NT2/D1 (cell line): ENCODE measurements at regions not wholly inside any gene's neighbourhood (a gene's known extent, or its start where the extent isn't known, plus 50 kb on each side); places are given as distances from the start of the nearest gene placed in this dataset.
"Not testable (repeated sequence)": the region's sequence is repeated elsewhere in the genome, so short reads cannot be mapped to it uniquely, and the experiment has no call there.

Experiments
- DNase-seq: peaks from one replicate; pipeline ENCODE4 v3.0.0-alpha.2; 2011; ENCODE audit warnings: low read depth, low spot score
- H3K27me3 ChIP-seq: 2 replicates; pipeline ENCODE4 v1.6.0; 2011; ENCODE audit warnings: mild to moderate bottlenecking; ENCODE audit not compliant: insufficient read length, insufficient read depth
- H3K36me3 ChIP-seq: 2 replicates; pipeline ENCODE4 v1.6.1; 2011; ENCODE audit warnings: mild to moderate bottlenecking, low read length, mixed read lengths; ENCODE audit not compliant: insufficient read depth, insufficient read length
- H3K4me1 ChIP-seq: 2 replicates; pipeline ENCODE4 v1.5.1; 2011; ENCODE audit not compliant: insufficient read depth, insufficient read length
- H3K4me3 ChIP-seq: 2 replicates; pipeline ENCODE4 v1.5.1; 2011; ENCODE audit warnings: low read depth; ENCODE audit not compliant: insufficient read length
- H3K9ac ChIP-seq: 2 replicates; pipeline ENCODE4 v1.6.0; 2011; ENCODE audit warnings: low read depth; ENCODE audit not compliant: insufficient read length
- H3K9me3 ChIP-seq: 2 replicates; pipeline ENCODE4 v1.5.1; 2011; ENCODE audit warnings: mild to moderate bottlenecking, low read length; ENCODE audit not compliant: insufficient read depth
- SUZ12 ChIP-seq: IDR thresholded peaks from 2 replicates; pipeline ENCODE4 v1.6.1; 2011; ENCODE audit not compliant: insufficient read length, insufficient read depth; ENCODE audit errors: extremely low read depth
- YY1 ChIP-seq: IDR thresholded peaks from 2 replicates; pipeline ENCODE4 v1.6.1; 2011; ENCODE audit not compliant: insufficient read length, insufficient read depth
- ZNF274 ChIP-seq: IDR thresholded peaks from 2 replicates; pipeline ENCODE4 v1.6.1; 2011; ENCODE audit warnings: mild to moderate bottlenecking, low read depth, low read length

- H3K9me3 ChIP-seq = no peaks in the 10 kb centered on the region
- TF ChIP-seq YY1 = no peak
- no peak for TF ChIP-seq ZNF274
- no peak for TF ChIP-seq SUZ12
- DNase-seq = no peak
- no peaks in the 10 kb centered on the region for H3K36me3 ChIP-seq
- no peak overlapping the region for H3K4me3 ChIP-seq
- no peak overlapping the region for H3K9ac ChIP-seq
- H3K4me1 ChIP-seq = no peaks in the 10 kb centered on the region
- no peaks in the 10 kb centered on the region for H3K27me3 ChIP-seq
Observed at GRCh38 chr10:22133749-22134624, 83.8 kb downstream of the EBLN1 start.

GRCh38 chr10:22130824-22131223 lies 87.0 kb downstream of the EBLN1 start:
- not testable (repeated sequence) for H3K27me3 ChIP-seq, H3K36me3 ChIP-seq, DNase-seq, H3K9ac ChIP-seq, H3K4me1 ChIP-seq, H3K4me3 ChIP-seq, H3K9me3 ChIP-seq

GRCh38 chr10:22129612-22130011 lies 88.2 kb downstream of the EBLN1 start:
- H3K27me3 ChIP-seq, H3K36me3 ChIP-seq, H3K9me3 ChIP-seq, H3K9ac ChIP-seq, H3K4me3 ChIP-seq, DNase-seq, H3K4me1 ChIP-seq: not testable (repeated sequence)

GRCh38 chr10:22121181-22121580 lies 96.6 kb downstream of the EBLN1 start:
- not testable (repeated sequence) for H3K36me3 ChIP-seq, H3K4me1 ChIP-seq, H3K4me3 ChIP-seq, H3K9ac ChIP-seq, DNase-seq, H3K9me3 ChIP-seq, H3K27me3 ChIP-seq

- not testable (repeated sequence) for H3K27me3 ChIP-seq, H3K9me3 ChIP-seq, H3K4me3 ChIP-seq, H3K4me1 ChIP-seq, H3K36me3 ChIP-seq, DNase-seq, H3K9ac ChIP-seq
Observed at GRCh38 chr10:22120072-22120471, 97.7 kb downstream of the EBLN1 start.

- H3K27me3 ChIP-seq, H3K4me1 ChIP-seq, H3K4me3 ChIP-seq, H3K9me3 ChIP-seq, DNase-seq, H3K36me3 ChIP-seq, H3K9ac ChIP-seq: not testable (repeated sequence)
Observed at GRCh38 chr10:22119575-22119974, 98.2 kb downstream of the EBLN1 start.

GRCh38 chr10:22111705-22112104 lies 106.1 kb downstream of the EBLN1 start:
- no peaks in the 10 kb centered on the region for H3K4me1 ChIP-seq
- H3K9ac ChIP-seq = no peak overlapping the region
- H3K9me3 ChIP-seq = no peaks in the 10 kb centered on the region
- H3K4me3 ChIP-seq = no peak overlapping the region
- H3K36me3 ChIP-seq = no peaks in the 10 kb centered on the region
- H3K27me3 ChIP-seq = no peaks in the 10 kb centered on the region
- no peak for TF ChIP-seq YY1
- no peak for TF ChIP-seq ZNF274
- no peak for TF ChIP-seq SUZ12
- DNase-seq = no peak

GRCh38 chr10:22111260-22111659 lies 106.6 kb downstream of the EBLN1 start:
- Histone ChIP-seq H3K4me3 (no peak overlapping the region), H3K36me3 (no peaks in the 10 kb centered on the region), H3K4me1 (no peaks in the 10 kb centered on the region), H3K27me3 (no peaks in the 10 kb centered on the region), H3K9me3 (no peaks in the 10 kb centered on the region), H3K9ac (no peak overlapping the region)
- no peak for TF ChIP-seq YY1
- no peak for TF ChIP-seq ZNF274
- no peak for TF ChIP-seq SUZ12
- DNase-seq = no peak
